Inflammatory macrophage treated with lipopolysaccharide for 4 hours (primary cell): ENCODE measurements at regions not wholly inside any gene's neighbourhood (a gene's known extent, or its start where the extent isn't known, plus 50 kb on each side); places are given as distances from the start of the nearest gene placed in this dataset.

ENCODE experiments used
- DNase-seq: peaks from one replicate; pipeline ENCODE4 v3.0.0-alpha.2; 2020

- no peak for DNase-seq
Measured at GRCh38 chr5:34487159-34487879, 168.8 kb upstream of the RAI14 start.

GRCh38 chr5:34487956-34488355 is 168.2 kb upstream of the RAI14 start:
- DNase-seq: no peak

GRCh38 chr5:34488984-34489383 is 167.1 kb upstream of the RAI14 start:
- no peak for DNase-seq

- DNase-seq: no peak
Measured at GRCh38 chr5:34490506-34491250, 165.4 kb upstream of the RAI14 start.

DNA sequence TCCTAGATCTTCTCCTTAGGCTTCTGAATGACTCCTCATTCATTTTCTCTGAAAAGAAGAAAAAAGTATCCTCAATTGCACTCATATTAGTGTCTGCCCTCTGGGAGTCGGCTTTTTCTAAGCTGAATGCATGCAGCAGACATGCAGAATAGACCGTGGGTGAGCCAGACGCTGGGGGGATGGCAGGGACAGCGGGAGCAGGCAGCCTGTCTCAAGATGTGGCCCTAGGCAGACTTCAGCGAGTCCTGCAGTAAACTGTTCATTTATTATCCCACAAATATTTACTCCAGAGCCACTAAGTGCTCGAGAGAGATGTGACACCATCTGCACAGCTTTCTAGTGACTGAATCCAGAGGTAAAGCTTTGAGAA is 164.9 kb upstream of the RAI14 start:
- DNase-seq: no peak

DNA sequence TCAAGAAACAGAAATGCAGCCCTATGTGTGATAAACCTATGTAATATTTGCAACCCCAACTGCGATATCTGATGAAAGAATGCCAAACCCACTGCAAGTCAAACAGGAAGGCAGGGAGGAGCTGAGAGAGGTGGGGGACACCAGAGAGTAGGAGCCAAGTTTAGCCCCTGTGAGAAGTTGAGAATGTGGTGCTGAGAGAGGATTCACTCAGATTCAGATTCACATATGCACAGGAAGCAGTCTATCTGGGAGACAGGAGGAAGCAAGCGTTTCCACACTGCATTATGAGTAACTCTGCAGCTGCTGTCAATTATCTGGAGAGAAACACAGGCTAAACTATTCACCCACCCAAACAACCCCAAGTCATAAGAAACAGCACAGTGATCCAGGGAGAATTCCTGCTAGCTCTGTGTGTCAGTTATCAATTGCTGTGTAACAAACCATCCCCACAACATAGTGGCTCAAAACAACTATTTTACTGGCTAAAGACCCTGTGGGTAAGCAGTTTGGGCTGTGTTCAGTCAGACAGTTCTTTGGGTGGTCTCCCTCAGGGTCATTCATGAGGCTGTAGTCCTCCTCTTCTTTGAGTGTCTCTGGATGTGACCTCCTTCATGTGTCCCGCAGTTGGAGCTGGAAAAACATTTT is 161.9 kb upstream of the RAI14 start:
- peak; percentile 67 for DNase-seq

- DNase-seq: no peak
Measured at GRCh38 chr5:34495178-34495577, 160.9 kb upstream of the RAI14 start.

GRCh38 chr5:34496260-34496691 is 159.9 kb upstream of the RAI14 start:
- DNase-seq: no peak

- no peak for DNase-seq
Measured at GRCh38 chr5:34496701-34497469, 159.2 kb upstream of the RAI14 start.

- no peak for DNase-seq
Measured at GRCh38 chr5:34497470-34497808, 158.7 kb upstream of the RAI14 start.

GRCh38 chr5:34498572-34498971 is 157.6 kb upstream of the RAI14 start:
- DNase-seq: peak; percentile 93

DNA sequence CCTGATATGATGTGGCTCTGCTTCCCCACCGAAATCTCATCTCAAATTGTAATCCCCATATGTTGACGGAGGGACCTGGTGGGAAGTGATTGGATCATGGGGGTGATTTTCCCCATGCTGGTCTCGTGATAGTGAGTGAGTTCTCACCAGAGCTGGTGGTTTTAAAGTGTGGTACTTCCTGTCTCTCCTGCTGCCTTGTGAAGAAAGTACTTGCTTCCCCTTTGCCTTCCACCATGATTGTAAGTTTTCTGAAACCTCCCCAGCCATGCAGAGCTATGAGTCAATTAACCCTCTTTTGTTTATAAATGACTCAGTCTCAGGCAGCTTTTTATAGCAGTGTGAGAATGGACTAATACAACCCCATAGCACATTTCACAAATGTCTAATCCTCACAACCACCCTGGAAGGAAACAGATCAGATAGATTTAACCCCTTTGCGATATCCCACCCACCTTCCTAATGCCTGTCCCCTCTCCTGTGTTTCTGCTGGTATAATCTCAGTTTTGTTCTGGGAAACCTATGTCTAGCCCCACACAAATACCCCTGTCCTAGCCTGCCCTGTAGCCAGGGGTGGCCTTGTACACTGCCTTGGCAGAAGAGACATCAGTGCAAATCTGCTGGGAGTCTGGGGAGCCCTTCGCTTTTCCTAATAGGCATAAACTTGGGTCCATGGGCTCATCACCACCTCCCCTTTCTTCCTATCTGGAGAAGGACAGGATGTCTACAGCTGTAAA is 157.0 kb upstream of the RAI14 start:
- DNase-seq: peak; percentile 96

GRCh38 chr5:34500236-34500847 is 155.8 kb upstream of the RAI14 start:
- DNase-seq: peak; percentile 91

DNA sequence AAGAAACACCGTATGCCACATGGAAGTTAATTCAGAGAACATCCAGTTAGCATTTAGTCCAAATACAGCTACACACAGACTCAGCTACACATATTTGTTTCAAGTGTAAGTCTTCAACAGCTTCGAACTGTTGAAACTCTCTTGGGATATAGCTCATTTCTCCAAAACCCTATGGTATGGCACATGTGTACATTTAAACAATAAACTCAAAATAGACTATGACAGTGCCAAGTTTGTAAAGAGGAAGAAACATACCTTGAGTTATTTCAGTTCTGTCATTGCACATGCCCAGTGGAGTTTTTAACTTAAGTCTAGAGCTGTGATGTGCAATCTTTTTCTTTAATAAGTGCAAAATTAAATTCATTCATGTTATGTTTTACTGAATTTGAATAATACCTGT is 155.1 kb upstream of the RAI14 start:
- DNase-seq: peak; percentile 75

GRCh38 chr5:34501840-34502239 is 154.3 kb upstream of the RAI14 start:
- DNase-seq: no peak

- DNase-seq: peak; percentile 31
Measured at GRCh38 chr5:34502581-34502980, 153.5 kb upstream of the RAI14 start.

DNA sequence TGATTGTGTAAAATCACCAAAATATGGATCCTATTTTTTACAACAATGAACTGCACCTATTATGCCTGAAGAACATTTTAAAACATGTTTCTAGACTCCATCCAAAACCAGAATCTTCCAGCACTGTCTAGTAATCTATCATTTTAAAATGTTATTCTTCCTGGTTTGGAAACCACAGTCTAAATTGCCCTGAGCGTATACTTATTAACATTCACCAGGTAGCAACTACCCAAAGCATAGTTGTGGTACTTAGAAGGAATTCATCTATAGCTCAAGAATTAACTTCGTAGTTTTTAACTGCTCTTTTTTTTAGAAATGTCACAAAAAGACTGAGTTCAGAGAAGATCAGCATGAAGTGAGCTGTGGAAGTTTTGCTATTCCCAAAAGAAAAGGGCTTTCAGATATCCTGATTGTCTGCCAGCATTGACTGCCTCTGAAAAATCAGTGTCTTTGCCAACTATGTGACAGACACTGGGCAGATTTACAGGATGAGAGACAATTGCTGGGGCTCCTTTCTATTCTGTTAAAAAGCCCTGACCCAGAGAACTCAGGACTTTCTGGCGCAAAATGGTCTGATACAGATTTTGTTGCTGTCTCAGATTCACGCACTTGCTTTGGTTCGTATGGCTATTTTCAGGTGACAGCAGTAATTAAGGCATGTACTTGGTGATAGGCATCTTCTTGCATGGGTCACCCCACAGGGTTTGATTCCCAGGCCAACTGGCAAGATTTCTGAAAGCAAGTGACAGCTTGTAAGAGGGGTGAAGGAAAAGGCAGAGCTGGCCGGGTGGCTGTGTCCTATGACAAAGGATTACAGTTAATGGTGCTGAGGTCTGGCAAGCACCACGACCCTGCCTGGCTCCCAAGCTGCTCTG is 152.5 kb upstream of the RAI14 start:
- DNase-seq: no peak

GRCh38 chr5:34504967-34505366 is 151.2 kb upstream of the RAI14 start:
- no peak for DNase-seq

GRCh38 chr5:34505731-34506130 is 150.4 kb upstream of the RAI14 start:
- DNase-seq: no peak

DNA sequence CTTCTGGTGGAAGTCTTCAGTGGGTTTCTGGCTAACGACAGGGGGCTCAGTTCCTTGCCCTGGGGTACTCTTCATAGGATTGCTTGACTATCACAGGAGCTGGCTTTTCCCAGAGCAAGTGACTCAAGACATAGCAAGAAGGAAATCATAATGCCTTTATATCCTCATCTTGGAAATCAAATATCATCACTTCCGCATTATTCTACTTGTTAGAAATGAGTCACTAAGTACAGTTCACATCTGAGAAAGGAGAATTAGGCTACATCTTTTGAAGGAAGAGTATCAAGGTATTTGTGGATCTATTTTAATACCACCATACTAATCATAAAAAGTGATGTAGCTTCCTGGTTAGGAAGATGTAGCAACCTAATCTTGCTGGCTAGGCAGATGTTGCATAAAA is 148.2 kb upstream of the RAI14 start:
- DNase-seq: peak; percentile 13

DNA sequence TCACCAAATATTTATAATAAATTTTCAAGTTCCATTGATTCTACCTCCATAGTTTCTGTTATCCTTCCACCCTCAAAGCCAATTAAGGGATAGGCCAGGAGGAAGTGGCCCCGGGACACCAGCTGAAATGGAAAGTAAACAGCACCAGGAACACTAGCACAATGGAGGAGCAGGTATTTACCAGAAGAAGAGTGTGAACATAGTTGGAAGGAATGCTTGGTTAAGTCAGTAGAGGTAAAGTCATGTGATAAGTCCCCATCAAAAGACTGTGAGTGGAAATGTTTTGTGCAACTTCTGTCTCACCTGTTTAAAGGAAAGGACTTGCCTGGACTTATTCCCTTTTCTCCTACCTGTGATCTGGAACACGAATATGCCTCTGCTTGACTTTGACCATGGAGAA is 146.7 kb upstream of the RAI14 start:
- no peak for DNase-seq
